T1000 (cell line): ENCODE measurements at regions not wholly inside any gene's neighbourhood (a gene's known extent, or its start where the extent isn't known, plus 50 kb on each side); places are given as distances from the start of the nearest gene placed in this dataset.
A peak's percentile ranks its signal among the peaks of the same experiment; 100 is the strongest.
"Not testable (repeated sequence)": the region's sequence is repeated elsewhere in the genome, so short reads cannot be mapped to it uniquely, and the experiment has no call there.

Source experiments
- DNase-seq: peaks from one replicate; lab custom pipeline; 2025; ENCODE audit warnings: mixed read lengths; lab: John Stamatoyannopoulos, UW

GRCh38 chr12:112615196-112615595, 176.4 kb upstream of the RPH3A start:
- no peak for DNase-seq

GRCh38 chr12:112616469-112617152, 174.9 kb upstream of the RPH3A start:
- DNase-seq: no peak

- DNase-seq: no peak
Measured at GRCh38 chr12:112617153-112617505, 174.4 kb upstream of the RPH3A start.

- DNase-seq: no peak
Measured at GRCh38 chr12:112627851-112628250, 163.7 kb upstream of the RPH3A start.

- DNase-seq: not testable (repeated sequence)
Measured at GRCh38 chr12:112631974-112632373, 159.6 kb upstream of the RPH3A start.

- no peak for DNase-seq
Measured at GRCh38 chr12:112635036-112635435, 156.5 kb upstream of the RPH3A start.

GRCh38 chr12:112638420-112638819, 153.1 kb upstream of the RPH3A start:
- DNase-seq: no peak

- no peak for DNase-seq
Measured at GRCh38 chr12:112645586-112645985, 146.0 kb upstream of the RPH3A start.

- no peak for DNase-seq
Measured at GRCh38 chr12:112656141-112656540, 135.4 kb upstream of the RPH3A start.

GRCh38 chr12:112664569-112664968, 127.0 kb upstream of the RPH3A start:
- no peak for DNase-seq

GRCh38 chr12:112665958-112666357, 125.6 kb upstream of the RPH3A start:
- DNase-seq: no peak

GRCh38 chr12:112671564-112671963, 120.0 kb upstream of the RPH3A start:
- no peak for DNase-seq

GRCh38 chr12:112674539-112674938, 117.0 kb upstream of the RPH3A start:
- no peak for DNase-seq

GRCh38 chr12:112676507-112676906, 115.0 kb upstream of the RPH3A start:
- no peak for DNase-seq

- no peak for DNase-seq
Measured at GRCh38 chr12:112677050-112677765, 114.3 kb upstream of the RPH3A start.

GRCh38 chr12:112680993-112681392, 110.6 kb upstream of the RPH3A start:
- DNase-seq: no peak

- DNase-seq: no peak
Measured at GRCh38 chr12:112682586-112682985, 109.0 kb upstream of the RPH3A start.

- DNase-seq: no peak
Measured at GRCh38 chr12:112684742-112685141, 106.8 kb upstream of the RPH3A start.

GRCh38 chr12:112685321-112685720, 106.2 kb upstream of the RPH3A start:
- DNase-seq: no peak

- DNase-seq: peak; percentile 3
Measured at GRCh38 chr12:112686373-112686772, 105.2 kb upstream of the RPH3A start.

GRCh38 chr12:112694065-112694464, 97.5 kb upstream of the RPH3A start:
- no peak for DNase-seq

GRCh38 chr12:112697441-112697840, 94.1 kb upstream of the RPH3A start:
- DNase-seq: not testable (repeated sequence)

- no peak for DNase-seq
Measured at GRCh38 chr12:112705037-112705632, 86.4 kb upstream of the RPH3A start.
